ENCODE measurements at regions not wholly inside any gene's neighbourhood (a gene's known extent, or its start where the extent isn't known, plus 50 kb on each side); places are given as distances from the start of the nearest gene placed in this dataset.
"Not testable (repeated sequence)": the region's sequence is repeated elsewhere in the genome, so short reads cannot be mapped to it uniquely, and the experiment has no call there.

- not testable (repeated sequence) for H3K36me3 ChIP-seq (ENCODE audit: insufficient read depth, low read length); H3K27ac ChIP-seq (ENCODE audit: low read depth, low read length, poor library complexity, severe bottlenecking); H3F3A ChIP-seq (ENCODE audit: insufficient read depth, low read length); H2AFZ ChIP-seq (ENCODE audit: low read length); H3K9me3 ChIP-seq (ENCODE audit: low read length); H3K4me1 ChIP-seq (ENCODE audit: insufficient read depth, low read length, severe bottlenecking); H3K9ac ChIP-seq (ENCODE audit: low read length); H3K4me2 ChIP-seq (ENCODE audit: low read length); H3K9me2 ChIP-seq (ENCODE audit: low read depth, low read length); H3K4me3 ChIP-seq (ENCODE audit: low read depth, low read length, poor library complexity, severe bottlenecking); H4K20me1 ChIP-seq (ENCODE audit: insufficient read depth, low read length); H3K27me3 ChIP-seq (ENCODE audit: insufficient read depth, low read length); H3K79me2 ChIP-seq (ENCODE audit: insufficient read depth, low read length)
These were observed 1522.8 kb downstream of the FOXD4L5 start for GRCh38 chr9:63762230-63762629.

GRCh38 chr9:63729021-63729420, 1556.0 kb downstream of the FOXD4L5 start:
- H3K9me2 ChIP-seq (ENCODE audit: low read depth, low read length); H3K4me3 ChIP-seq (ENCODE audit: low read depth, low read length, poor library complexity, severe bottlenecking); H3K9ac ChIP-seq (ENCODE audit: low read length); H4K20me1 ChIP-seq (ENCODE audit: insufficient read depth, low read length); H3K27me3 ChIP-seq (ENCODE audit: insufficient read depth, low read length); H3K4me2 ChIP-seq (ENCODE audit: low read length); H3K9me3 ChIP-seq (ENCODE audit: low read length); H3F3A ChIP-seq (ENCODE audit: insufficient read depth, low read length); H3K79me2 ChIP-seq (ENCODE audit: insufficient read depth, low read length); H3K36me3 ChIP-seq (ENCODE audit: insufficient read depth, low read length); H2AFZ ChIP-seq (ENCODE audit: low read length); H3K27ac ChIP-seq (ENCODE audit: low read depth, low read length, poor library complexity, severe bottlenecking); H3K4me1 ChIP-seq (ENCODE audit: insufficient read depth, low read length, severe bottlenecking): not testable (repeated sequence)
- TF ChIP-seq CTCF (IDR thresholded peaks at IDR 0.05; ENCODE audit: low read length) = peak; percentile 23; the same call in 1 of the 2 replicates

- Histone ChIP-seq H3K9me3 (ENCODE audit: low read length) (no peaks in the 10 kb centered on the region), H3K27ac (ENCODE audit: low read depth, low read length, poor library complexity, severe bottlenecking) (no peak overlapping the region), H3F3A (ENCODE audit: insufficient read depth, low read length) (no peaks in the 10 kb centered on the region), H3K9me2 (ENCODE audit: low read depth, low read length) (no peaks in the 10 kb centered on the region), H3K79me2 (ENCODE audit: insufficient read depth, low read length) (no peaks in the 10 kb centered on the region), H3K36me3 (ENCODE audit: insufficient read depth, low read length) (no peaks in the 10 kb centered on the region), H3K27me3 (ENCODE audit: insufficient read depth, low read length) (no peaks in the 10 kb centered on the region), H3K4me1 (ENCODE audit: insufficient read depth, low read length, severe bottlenecking) (no peaks in the 10 kb centered on the region), H4K20me1 (ENCODE audit: insufficient read depth, low read length) (no peaks in the 10 kb centered on the region), H3K4me2 (ENCODE audit: low read length) (no peak overlapping the region), H3K4me3 (ENCODE audit: low read depth, low read length, poor library complexity, severe bottlenecking) (no peak overlapping the region), H3K9ac (ENCODE audit: low read length) (no peak overlapping the region), H2AFZ (ENCODE audit: low read length) (no peak overlapping the region)
- TF ChIP-seq CTCF (IDR thresholded peaks at IDR 0.05; ENCODE audit: low read length) (no peak), EZH2 (IDR thresholded peaks at IDR 0.05; ENCODE audit: borderline replicate concordance, low read length) (no peak)
These were observed 1556.7 kb downstream of the FOXD4L5 start for GRCh38 chr9:63728287-63728686.

GRCh38 chr9:63708285-63708684, 1576.7 kb downstream of the FOXD4L5 start:
- not testable (repeated sequence) for H3K27me3 ChIP-seq (ENCODE audit: insufficient read depth, low read length); H4K20me1 ChIP-seq (ENCODE audit: insufficient read depth, low read length); H3K9me2 ChIP-seq (ENCODE audit: low read depth, low read length); H3K9me3 ChIP-seq (ENCODE audit: low read length); H3K79me2 ChIP-seq (ENCODE audit: insufficient read depth, low read length); H3K9ac ChIP-seq (ENCODE audit: low read length); H3F3A ChIP-seq (ENCODE audit: insufficient read depth, low read length); H3K27ac ChIP-seq (ENCODE audit: low read depth, low read length, poor library complexity, severe bottlenecking); H3K4me3 ChIP-seq (ENCODE audit: low read depth, low read length, poor library complexity, severe bottlenecking); H3K36me3 ChIP-seq (ENCODE audit: insufficient read depth, low read length); H2AFZ ChIP-seq (ENCODE audit: low read length); H3K4me2 ChIP-seq (ENCODE audit: low read length); H3K4me1 ChIP-seq (ENCODE audit: insufficient read depth, low read length, severe bottlenecking)

- H3K4me3 ChIP-seq (ENCODE audit: low read depth, low read length, poor library complexity, severe bottlenecking); H3K4me1 ChIP-seq (ENCODE audit: insufficient read depth, low read length, severe bottlenecking); H3K9me3 ChIP-seq (ENCODE audit: low read length); H2AFZ ChIP-seq (ENCODE audit: low read length); H3F3A ChIP-seq (ENCODE audit: insufficient read depth, low read length); H3K79me2 ChIP-seq (ENCODE audit: insufficient read depth, low read length); H3K36me3 ChIP-seq (ENCODE audit: insufficient read depth, low read length); H3K27ac ChIP-seq (ENCODE audit: low read depth, low read length, poor library complexity, severe bottlenecking); H3K9ac ChIP-seq (ENCODE audit: low read length); H3K9me2 ChIP-seq (ENCODE audit: low read depth, low read length); H3K4me2 ChIP-seq (ENCODE audit: low read length); H4K20me1 ChIP-seq (ENCODE audit: insufficient read depth, low read length); H3K27me3 ChIP-seq (ENCODE audit: insufficient read depth, low read length): not testable (repeated sequence)
These were observed 1580.6 kb downstream of the FOXD4L5 start for GRCh38 chr9:63704456-63704855.

GRCh38 chr9:63703670-63704069, 1581.3 kb downstream of the FOXD4L5 start:
- not testable (repeated sequence) for H3K9me2 ChIP-seq (ENCODE audit: low read depth, low read length); H2AFZ ChIP-seq (ENCODE audit: low read length); H3K4me1 ChIP-seq (ENCODE audit: insufficient read depth, low read length, severe bottlenecking); H3K4me3 ChIP-seq (ENCODE audit: low read depth, low read length, poor library complexity, severe bottlenecking); H3F3A ChIP-seq (ENCODE audit: insufficient read depth, low read length); H4K20me1 ChIP-seq (ENCODE audit: insufficient read depth, low read length); H3K4me2 ChIP-seq (ENCODE audit: low read length); H3K27me3 ChIP-seq (ENCODE audit: insufficient read depth, low read length); H3K9ac ChIP-seq (ENCODE audit: low read length); H3K27ac ChIP-seq (ENCODE audit: low read depth, low read length, poor library complexity, severe bottlenecking); H3K9me3 ChIP-seq (ENCODE audit: low read length); H3K36me3 ChIP-seq (ENCODE audit: insufficient read depth, low read length); H3K79me2 ChIP-seq (ENCODE audit: insufficient read depth, low read length)
